K562 (cell line): ENCODE measurements at regions not wholly inside any gene's neighbourhood (a gene's known extent, or its start where the extent isn't known, plus 50 kb on each side); places are given as distances from the start of the nearest gene placed in this dataset.

ENCODE experiments used
- SRSF1 ChIP-seq: fragments of 200-400 bp; formaldehyde crosslinking; IDR thresholded peaks from 2 replicates; pipeline ENCODE4 v1.6.1; 2017; ENCODE audit warnings: mild to moderate bottlenecking, low read depth, low read length, moderate library complexity
- ZNF764 ChIP-seq: fragments of 250-450 bp; sonication (Bioruptor Pico); IDR thresholded peaks from 2 replicates; pipeline ENCODE4 v1.4.0; 2020; ENCODE audit warnings: low read depth, mild to moderate bottlenecking, moderate library complexity
- TF ChIP-seq, protein P1 (sequence below): fragments of 250-450 bp; sonication (Bioruptor Pico); IDR thresholded peaks from 2 replicates; pipeline ENCODE4 v1.4.0; 2020; ENCODE audit warnings: mild to moderate bottlenecking, moderate library complexity

DNA sequence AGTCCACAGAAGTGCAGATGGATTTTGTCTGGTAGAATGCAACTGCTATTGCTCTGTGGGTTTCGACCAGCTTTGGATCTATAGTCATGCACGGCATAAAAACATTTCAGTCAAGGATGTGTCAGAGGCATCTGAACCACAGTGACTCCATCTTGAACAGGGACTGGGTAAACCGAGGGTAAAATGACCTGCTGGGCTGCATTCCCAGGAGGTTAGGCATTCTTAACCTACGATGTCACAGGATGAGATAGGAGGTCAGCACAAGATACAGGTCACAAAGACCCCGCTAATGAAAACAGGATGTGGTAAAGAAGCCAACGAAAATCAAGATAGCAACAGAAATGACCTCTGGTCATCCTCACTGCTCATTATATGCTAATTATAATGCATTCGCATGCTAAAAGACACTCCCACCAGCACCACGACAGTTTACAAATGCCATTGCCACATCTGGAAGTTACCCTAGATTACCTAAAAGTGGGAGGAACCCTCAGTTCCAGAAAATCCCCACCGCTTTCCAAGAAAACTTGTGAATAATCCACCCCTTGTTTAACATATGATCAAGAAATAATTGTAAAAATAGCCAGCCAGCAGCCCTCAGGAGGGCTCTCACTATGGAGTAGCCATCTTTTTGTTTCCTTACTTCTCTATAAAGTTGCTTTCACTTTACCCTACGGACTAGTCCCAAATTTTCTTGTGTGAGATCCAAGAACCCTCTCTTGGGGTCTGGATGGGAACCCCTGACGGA is 50.7 kb upstream of the CPXM2 start (continued):
- no peak for TF ChIP-seq SRSF1
- TF ChIP-seq ZNF764 (CRISPR knock-in tag): no peak
- TF ChIP-seq, protein P1, sequence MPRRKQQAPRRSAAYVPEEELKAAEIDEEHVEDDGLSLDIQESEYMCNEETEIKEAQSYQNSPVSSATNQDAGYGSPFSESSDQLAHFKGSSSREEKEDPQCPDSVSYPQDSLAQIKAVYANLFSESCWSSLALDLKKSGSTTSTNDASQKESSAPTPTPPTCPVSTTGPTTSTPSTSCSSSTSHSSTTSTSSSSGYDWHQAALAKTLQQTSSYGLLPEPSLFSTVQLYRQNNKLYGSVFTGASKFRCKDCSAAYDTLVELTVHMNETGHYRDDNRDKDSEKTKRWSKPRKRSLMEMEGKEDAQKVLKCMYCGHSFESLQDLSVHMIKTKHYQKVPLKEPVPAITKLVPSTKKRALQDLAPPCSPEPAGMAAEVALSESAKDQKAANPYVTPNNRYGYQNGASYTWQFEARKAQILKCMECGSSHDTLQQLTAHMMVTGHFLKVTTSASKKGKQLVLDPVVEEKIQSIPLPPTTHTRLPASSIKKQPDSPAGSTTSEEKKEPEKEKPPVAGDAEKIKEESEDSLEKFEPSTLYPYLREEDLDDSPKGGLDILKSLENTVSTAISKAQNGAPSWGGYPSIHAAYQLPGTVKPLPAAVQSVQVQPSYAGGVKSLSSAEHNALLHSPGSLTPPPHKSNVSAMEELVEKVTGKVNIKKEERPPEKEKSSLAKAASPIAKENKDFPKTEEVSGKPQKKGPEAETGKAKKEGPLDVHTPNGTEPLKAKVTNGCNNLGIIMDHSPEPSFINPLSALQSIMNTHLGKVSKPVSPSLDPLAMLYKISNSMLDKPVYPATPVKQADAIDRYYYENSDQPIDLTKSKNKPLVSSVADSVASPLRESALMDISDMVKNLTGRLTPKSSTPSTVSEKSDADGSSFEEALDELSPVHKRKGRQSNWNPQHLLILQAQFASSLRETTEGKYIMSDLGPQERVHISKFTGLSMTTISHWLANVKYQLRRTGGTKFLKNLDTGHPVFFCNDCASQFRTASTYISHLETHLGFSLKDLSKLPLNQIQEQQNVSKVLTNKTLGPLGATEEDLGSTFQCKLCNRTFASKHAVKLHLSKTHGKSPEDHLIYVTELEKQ (CRISPR knock-in tag): peak; percentile 85
